SK-N-SH treated with all-trans-retinoic acid at 6 μM for 48 hours (cell line): ENCODE measurements at regions not wholly inside any gene's neighbourhood (a gene's known extent, or its start where the extent isn't known, plus 50 kb on each side); places are given as distances from the start of the nearest gene placed in this dataset.

ENCODE experiments used
- ATAC-seq: fragments of 200-7000 bp; cut with Tn5 transposase; 3 replicates; pipeline ENCODE4 v1.9.1; 2020; ENCODE audit warnings: mild to moderate bottlenecking, moderate library complexity
- ARNTL ChIP-seq: fragments of 450-650 bp; formaldehyde crosslinking; IDR thresholded peaks from 2 replicates; pipeline ENCODE4 v1.5.0; 2020; ENCODE audit warnings: low read depth, mild to moderate bottlenecking, moderate library complexity, borderline replicate concordance
- BACH2 ChIP-seq: fragments of 250-450 bp; sonication (Bioruptor Pico); IDR thresholded peaks from 2 replicates; pipeline ENCODE4 v1.9.0; 2021; ENCODE audit warnings: mild to moderate bottlenecking, borderline replicate concordance
- CSDC2 ChIP-seq: fragments of 250-450 bp; sonication (Bioruptor Pico); IDR thresholded peaks from 2 replicates; pipeline ENCODE4 v1.5.0; 2020; ENCODE audit warnings: mild to moderate bottlenecking, moderate library complexity
- ESRRG ChIP-seq: fragments of 250-450 bp; sonication (Bioruptor Pico); IDR thresholded peaks from 2 replicates; pipeline ENCODE4 v1.6.1; 2021; ENCODE audit warnings: mild to moderate bottlenecking
- GLIS3 ChIP-seq: fragments of 250-450 bp; sonication (Bioruptor Pico); IDR thresholded peaks from 2 replicates; pipeline ENCODE4 v1.5.0; 2020; ENCODE audit warnings: mild to moderate bottlenecking, moderate library complexity
- ISL1 ChIP-seq: fragments of 250-450 bp; sonication (Bioruptor Pico); IDR thresholded peaks from 2 replicates; pipeline ENCODE4 v2.1.2; 2022; ENCODE audit warnings: mild to moderate bottlenecking, moderate library complexity
- OSR1 ChIP-seq: fragments of 250-450 bp; sonication (Bioruptor Pico); IDR thresholded peaks from 2 replicates; pipeline ENCODE4 v1.8.0; 2022; ENCODE audit warnings: moderate library complexity, mild to moderate bottlenecking, inconsistent platforms
- PPARA ChIP-seq: fragments of 250-450 bp; sonication (Bioruptor Pico); IDR thresholded peaks from 2 replicates; pipeline ENCODE4 v1.5.0; 2020; ENCODE audit warnings: mild to moderate bottlenecking, borderline replicate concordance
- RARB ChIP-seq: fragments of 250-450 bp; sonication (Bioruptor Pico); IDR thresholded peaks from 2 replicates; pipeline ENCODE4 v1.8.0; 2021; ENCODE audit warnings: mild to moderate bottlenecking, moderate library complexity
- SNAI2 ChIP-seq: fragments of 250-450 bp; sonication (Bioruptor Pico); IDR thresholded peaks from 2 replicates; pipeline ENCODE4 v1.5.0; 2020; ENCODE audit warnings: mild to moderate bottlenecking, moderate library complexity
- TCF4 ChIP-seq: fragments of 250-450 bp; sonication (Bioruptor Pico); IDR thresholded peaks from 2 replicates; pipeline ENCODE4 v1.8.0; 2021; ENCODE audit warnings: mild to moderate bottlenecking, moderate library complexity, borderline replicate concordance
- TOX ChIP-seq: fragments of 250-450 bp; sonication (Bioruptor Pico); IDR thresholded peaks from 2 replicates; pipeline ENCODE4 v1.8.0; 2021; ENCODE audit warnings: mild to moderate bottlenecking, moderate library complexity, borderline replicate concordance
- ZC3H10 ChIP-seq: fragments of 250-450 bp; sonication (Bioruptor Pico); IDR thresholded peaks from 2 replicates; pipeline ENCODE4 v1.5.1; 2021; ENCODE audit warnings: mild to moderate bottlenecking, moderate library complexity
- ZFP3 ChIP-seq: fragments of 250-450 bp; sonication (Bioruptor Pico); IDR thresholded peaks from 2 replicates; pipeline ENCODE4 v1.5.0; 2020; ENCODE audit warnings: mild to moderate bottlenecking, moderate library complexity
- ZFP30 ChIP-seq: fragments of 450-650 bp; formaldehyde crosslinking; IDR thresholded peaks from 2 replicates; pipeline ENCODE4 v1.5.0; 2022; ENCODE audit warnings: mild to moderate bottlenecking, moderate library complexity
- ZNF565 ChIP-seq: fragments of 450-650 bp; formaldehyde crosslinking; conservative IDR thresholded peaks from 2 replicates; pipeline ENCODE4 v1.5.0; 2020; ENCODE audit warnings: low read depth, mild to moderate bottlenecking, moderate library complexity
- ZNF70 ChIP-seq: fragments of 450-650 bp; formaldehyde crosslinking; IDR thresholded peaks from 2 replicates; pipeline ENCODE4 v1.5.0; 2020; ENCODE audit warnings: mild to moderate bottlenecking, moderate library complexity
- ZNF8 ChIP-seq: fragments of 450-650 bp; formaldehyde crosslinking; IDR thresholded peaks from 2 replicates; pipeline ENCODE4 v1.5.0; 2020; ENCODE audit warnings: mild to moderate bottlenecking, moderate library complexity
- TF ChIP-seq, protein P1 (sequence below): fragments of 250-450 bp; sonication (Bioruptor Pico); IDR thresholded peaks from 2 replicates; pipeline ENCODE4 v1.5.0; 2020; ENCODE audit warnings: mild to moderate bottlenecking, moderate library complexity
- TF ChIP-seq, protein P2 (sequence below): fragments of 250-450 bp; sonication (Bioruptor Pico); IDR thresholded peaks from 2 replicates; pipeline ENCODE4 v1.5.1; 2021; ENCODE audit warnings: mild to moderate bottlenecking, moderate library complexity
- TF ChIP-seq, protein P3 (sequence below): fragments of 250-450 bp; sonication (Bioruptor Pico); IDR thresholded peaks from 2 replicates; pipeline ENCODE4 v1.8.0; 2020; ENCODE audit warnings: mild to moderate bottlenecking, moderate library complexity, borderline replicate concordance
- TF ChIP-seq, protein P4 (sequence below): fragments of 250-450 bp; sonication (Bioruptor Pico); IDR thresholded peaks from 2 replicates; pipeline ENCODE4 v1.8.0; 2021; ENCODE audit warnings: low read depth, mild to moderate bottlenecking, moderate library complexity, borderline replicate concordance
- TF ChIP-seq, protein P5 (sequence below): fragments of 250-450 bp; sonication (Bioruptor Pico); IDR thresholded peaks from 2 replicates; pipeline ENCODE4 v1.5.1; 2020; ENCODE audit warnings: low read depth, mild to moderate bottlenecking, moderate library complexity

DNA sequence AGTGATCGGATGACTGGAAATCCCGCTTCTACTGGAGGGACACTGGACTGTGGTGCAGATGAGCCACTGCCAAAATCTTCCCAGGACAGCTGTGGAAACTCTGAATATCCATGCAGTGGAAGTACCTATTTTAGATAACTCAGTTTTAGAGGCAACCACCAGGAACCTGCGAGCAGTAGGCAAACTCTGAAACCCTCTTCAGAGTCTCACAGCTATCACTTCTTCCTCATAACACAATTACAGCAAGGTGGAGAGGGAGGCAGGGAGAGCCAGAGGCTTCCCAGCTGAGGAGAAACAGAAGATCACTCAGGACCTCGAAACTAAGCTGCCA, 322.8 kb upstream of the NT5E start:
- peak; percentile 25 for ATAC-seq
- TF ChIP-seq CSDC2 = no peak
- TF ChIP-seq ARNTL (CRISPR knock-in tag) = no peak
- TF ChIP-seq GLIS3 (CRISPR knock-in tag) = no peak
- TF ChIP-seq, protein P1, sequence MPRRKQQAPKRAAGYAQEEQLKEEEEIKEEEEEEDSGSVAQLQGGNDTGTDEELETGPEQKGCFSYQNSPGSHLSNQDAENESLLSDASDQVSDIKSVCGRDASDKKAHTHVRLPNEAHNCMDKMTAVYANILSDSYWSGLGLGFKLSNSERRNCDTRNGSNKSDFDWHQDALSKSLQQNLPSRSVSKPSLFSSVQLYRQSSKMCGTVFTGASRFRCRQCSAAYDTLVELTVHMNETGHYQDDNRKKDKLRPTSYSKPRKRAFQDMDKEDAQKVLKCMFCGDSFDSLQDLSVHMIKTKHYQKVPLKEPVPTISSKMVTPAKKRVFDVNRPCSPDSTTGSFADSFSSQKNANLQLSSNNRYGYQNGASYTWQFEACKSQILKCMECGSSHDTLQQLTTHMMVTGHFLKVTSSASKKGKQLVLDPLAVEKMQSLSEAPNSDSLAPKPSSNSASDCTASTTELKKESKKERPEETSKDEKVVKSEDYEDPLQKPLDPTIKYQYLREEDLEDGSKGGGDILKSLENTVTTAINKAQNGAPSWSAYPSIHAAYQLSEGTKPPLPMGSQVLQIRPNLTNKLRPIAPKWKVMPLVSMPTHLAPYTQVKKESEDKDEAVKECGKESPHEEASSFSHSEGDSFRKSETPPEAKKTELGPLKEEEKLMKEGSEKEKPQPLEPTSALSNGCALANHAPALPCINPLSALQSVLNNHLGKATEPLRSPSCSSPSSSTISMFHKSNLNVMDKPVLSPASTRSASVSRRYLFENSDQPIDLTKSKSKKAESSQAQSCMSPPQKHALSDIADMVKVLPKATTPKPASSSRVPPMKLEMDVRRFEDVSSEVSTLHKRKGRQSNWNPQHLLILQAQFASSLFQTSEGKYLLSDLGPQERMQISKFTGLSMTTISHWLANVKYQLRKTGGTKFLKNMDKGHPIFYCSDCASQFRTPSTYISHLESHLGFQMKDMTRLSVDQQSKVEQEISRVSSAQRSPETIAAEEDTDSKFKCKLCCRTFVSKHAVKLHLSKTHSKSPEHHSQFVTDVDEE = no peak
- no peak for TF ChIP-seq OSR1 (CRISPR knock-in tag)
- no peak for TF ChIP-seq SNAI2 (CRISPR knock-in tag)
- TF ChIP-seq ZNF8 (CRISPR knock-in tag) = no peak
- TF ChIP-seq, protein P2, sequence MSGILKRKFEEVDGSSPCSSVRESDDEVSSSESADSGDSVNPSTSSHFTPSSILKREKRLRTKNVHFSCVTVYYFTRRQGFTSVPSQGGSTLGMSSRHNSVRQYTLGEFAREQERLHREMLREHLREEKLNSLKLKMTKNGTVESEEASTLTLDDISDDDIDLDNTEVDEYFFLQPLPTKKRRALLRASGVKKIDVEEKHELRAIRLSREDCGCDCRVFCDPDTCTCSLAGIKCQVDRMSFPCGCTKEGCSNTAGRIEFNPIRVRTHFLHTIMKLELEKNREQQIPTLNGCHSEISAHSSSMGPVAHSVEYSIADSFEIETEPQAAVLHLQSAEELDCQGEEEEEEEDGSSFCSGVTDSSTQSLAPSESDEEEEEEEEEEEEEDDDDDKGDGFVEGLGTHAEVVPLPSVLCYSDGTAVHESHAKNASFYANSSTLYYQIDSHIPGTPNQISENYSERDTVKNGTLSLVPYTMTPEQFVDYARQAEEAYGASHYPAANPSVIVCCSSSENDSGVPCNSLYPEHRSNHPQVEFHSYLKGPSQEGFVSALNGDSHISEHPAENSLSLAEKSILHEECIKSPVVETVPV = no peak
- TF ChIP-seq, protein P3, sequence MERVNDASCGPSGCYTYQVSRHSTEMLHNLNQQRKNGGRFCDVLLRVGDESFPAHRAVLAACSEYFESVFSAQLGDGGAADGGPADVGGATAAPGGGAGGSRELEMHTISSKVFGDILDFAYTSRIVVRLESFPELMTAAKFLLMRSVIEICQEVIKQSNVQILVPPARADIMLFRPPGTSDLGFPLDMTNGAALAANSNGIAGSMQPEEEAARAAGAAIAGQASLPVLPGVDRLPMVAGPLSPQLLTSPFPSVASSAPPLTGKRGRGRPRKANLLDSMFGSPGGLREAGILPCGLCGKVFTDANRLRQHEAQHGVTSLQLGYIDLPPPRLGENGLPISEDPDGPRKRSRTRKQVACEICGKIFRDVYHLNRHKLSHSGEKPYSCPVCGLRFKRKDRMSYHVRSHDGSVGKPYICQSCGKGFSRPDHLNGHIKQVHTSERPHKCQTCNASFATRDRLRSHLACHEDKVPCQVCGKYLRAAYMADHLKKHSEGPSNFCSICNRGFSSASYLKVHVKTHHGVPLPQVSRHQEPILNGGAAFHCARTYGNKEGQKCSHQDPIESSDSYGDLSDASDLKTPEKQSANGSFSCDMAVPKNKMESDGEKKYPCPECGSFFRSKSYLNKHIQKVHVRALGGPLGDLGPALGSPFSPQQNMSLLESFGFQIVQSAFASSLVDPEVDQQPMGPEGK (CRISPR knock-in tag) = no peak
- no peak for TF ChIP-seq TCF4
- TF ChIP-seq, protein P4, sequence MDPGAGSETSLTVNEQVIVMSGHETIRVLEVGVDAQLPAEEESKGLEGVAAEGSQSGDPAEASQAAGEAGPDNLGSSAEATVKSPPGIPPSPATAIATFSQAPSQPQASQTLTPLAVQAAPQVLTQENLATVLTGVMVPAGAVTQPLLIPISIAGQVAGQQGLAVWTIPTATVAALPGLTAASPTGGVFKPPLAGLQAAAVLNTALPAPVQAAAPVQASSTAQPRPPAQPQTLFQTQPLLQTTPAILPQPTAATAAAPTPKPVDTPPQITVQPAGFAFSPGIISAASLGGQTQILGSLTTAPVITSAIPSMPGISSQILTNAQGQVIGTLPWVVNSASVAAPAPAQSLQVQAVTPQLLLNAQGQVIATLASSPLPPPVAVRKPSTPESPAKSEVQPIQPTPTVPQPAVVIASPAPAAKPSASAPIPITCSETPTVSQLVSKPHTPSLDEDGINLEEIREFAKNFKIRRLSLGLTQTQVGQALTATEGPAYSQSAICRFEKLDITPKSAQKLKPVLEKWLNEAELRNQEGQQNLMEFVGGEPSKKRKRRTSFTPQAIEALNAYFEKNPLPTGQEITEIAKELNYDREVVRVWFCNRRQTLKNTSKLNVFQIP (CRISPR knock-in tag) = no peak
- no peak for TF ChIP-seq ZC3H10 (CRISPR knock-in tag)
- TF ChIP-seq ZNF70 (CRISPR knock-in tag) = no peak
- no peak for TF ChIP-seq TOX (CRISPR knock-in tag)
- no peak for TF ChIP-seq PPARA
- TF ChIP-seq ISL1 (CRISPR knock-in tag) = no peak
- no peak for TF ChIP-seq BACH2 (CRISPR knock-in tag)
- no peak for TF ChIP-seq ZFP3 (CRISPR knock-in tag)
- TF ChIP-seq ESRRG = no peak

DNA sequence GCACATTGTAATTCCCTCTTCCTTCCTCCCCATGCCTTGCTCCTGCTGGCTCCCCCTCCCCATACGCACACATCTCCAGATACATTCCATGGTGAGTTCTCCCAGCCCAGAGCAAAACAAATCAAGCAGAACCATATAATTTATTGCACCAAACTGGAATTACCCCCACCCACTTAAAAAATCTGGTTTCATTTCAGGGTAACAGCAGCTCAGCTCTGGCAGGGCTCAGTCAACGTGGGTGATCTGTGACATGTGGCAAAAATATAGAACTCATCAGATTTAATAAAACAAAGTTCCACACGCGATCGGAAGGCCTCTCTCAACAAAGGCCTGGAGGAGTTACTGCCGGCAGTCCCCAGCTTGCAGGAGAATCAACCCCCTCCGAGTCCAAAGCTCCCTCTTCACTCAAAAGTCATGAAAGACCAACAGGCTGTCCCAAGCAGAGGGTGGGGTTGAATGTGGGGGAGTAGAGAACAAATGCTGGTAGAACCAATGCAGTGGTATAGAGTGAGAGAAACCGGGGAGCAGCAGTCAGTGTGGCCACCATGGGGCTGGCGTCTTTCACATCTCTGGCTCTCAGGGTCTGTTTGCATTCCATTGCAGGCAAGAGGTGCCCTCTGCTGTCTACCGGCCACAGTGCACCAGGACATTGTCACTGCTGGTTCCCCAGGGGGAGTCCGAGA, 323.3 kb upstream of the NT5E start:
- ATAC-seq = peak; percentile 99
- no peak for TF ChIP-seq ZFP3 (CRISPR knock-in tag)
- TF ChIP-seq, all 23 proteins: peak for 0

DNA sequence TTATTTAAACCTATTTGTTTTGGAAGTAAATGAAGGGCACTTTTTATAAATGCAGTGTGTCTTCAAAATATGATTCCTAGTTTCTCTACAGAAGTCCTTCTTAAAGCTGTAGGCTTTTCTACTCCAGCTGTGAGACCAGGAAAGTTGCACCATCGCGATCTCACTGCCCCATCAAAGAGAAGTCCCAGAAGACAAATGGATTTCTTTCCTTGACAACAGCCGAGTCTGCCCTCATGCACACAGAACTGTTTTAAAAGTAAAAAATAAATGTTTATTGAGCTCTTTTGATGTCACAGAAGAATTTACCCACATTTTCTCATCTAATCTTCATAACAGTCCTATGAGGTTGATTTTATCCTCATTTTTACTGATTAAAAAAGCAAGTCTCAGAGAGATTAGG, 324.4 kb upstream of the NT5E start:
- ATAC-seq = no peak
- TF ChIP-seq TOX (CRISPR knock-in tag) = no peak
- no peak for TF ChIP-seq CSDC2
- no peak for TF ChIP-seq ZNF8 (CRISPR knock-in tag)
- TF ChIP-seq ARNTL (CRISPR knock-in tag) = no peak
- no peak for TF ChIP-seq TCF4
- TF ChIP-seq RARB (CRISPR knock-in tag) = no peak
- no peak for TF ChIP-seq ZNF565 (CRISPR knock-in tag)
- TF ChIP-seq ZNF70 (CRISPR knock-in tag) = no peak
- no peak for TF ChIP-seq ZFP30 (CRISPR knock-in tag)
- TF ChIP-seq, protein P5, sequence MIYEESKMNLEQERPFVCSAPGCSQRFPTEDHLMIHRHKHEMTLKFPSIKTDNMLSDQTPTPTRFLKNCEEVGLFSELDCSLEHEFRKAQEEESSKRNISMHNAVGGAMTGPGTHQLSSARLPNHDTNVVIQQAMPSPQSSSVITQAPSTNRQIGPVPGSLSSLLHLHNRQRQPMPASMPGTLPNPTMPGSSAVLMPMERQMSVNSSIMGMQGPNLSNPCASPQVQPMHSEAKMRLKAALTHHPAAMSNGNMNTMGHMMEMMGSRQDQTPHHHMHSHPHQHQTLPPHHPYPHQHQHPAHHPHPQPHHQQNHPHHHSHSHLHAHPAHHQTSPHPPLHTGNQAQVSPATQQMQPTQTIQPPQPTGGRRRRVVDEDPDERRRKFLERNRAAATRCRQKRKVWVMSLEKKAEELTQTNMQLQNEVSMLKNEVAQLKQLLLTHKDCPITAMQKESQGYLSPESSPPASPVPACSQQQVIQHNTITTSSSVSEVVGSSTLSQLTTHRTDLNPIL = no peak
- TF ChIP-seq, protein P1 = no peak
- TF ChIP-seq, protein P4 (CRISPR knock-in tag) = no peak
- TF ChIP-seq, protein P2 = no peak
